ENCODE measurements at regions not wholly inside any gene's neighbourhood (a gene's known extent, or its start where the extent isn't known, plus 50 kb on each side); places are given as distances from the start of the nearest gene placed in this dataset.

- H3K27me3 ChIP-seq (ENCODE audit: control insufficient read depth in 2 of 2, insufficient read depth in 2 of 2, low read length in 2 of 2): no peaks in the 10 kb centered on the region
- H3K36me3 Mint-ChIP-seq: no peaks in the 10 kb centered on the region
- no peaks in the 10 kb centered on the region for H3K4me1 ChIP-seq (ENCODE audit: control insufficient read depth in 1 of 2, insufficient read depth in 2 of 2, low read length in 2 of 2)
- H3K4me2 ChIP-seq (replicated peaks; ENCODE audit: extremely low read depth, low read length, poor library complexity, severe bottlenecking): no peak overlapping the region
- no peak overlapping the region for H2AFZ ChIP-seq (ENCODE audit: insufficient read depth, low read depth, low read length, poor library complexity, severe bottlenecking)
- H3K4me3 ChIP-seq (replicated peaks in 1 of 3; ENCODE audit: low read depth in 2 of 3, low read length in 3 of 3): no peak overlapping the region
- H3K79me2 ChIP-seq (ENCODE audit: insufficient read depth, low read length): no peaks in the 10 kb centered on the region
- no peaks in the 10 kb centered on the region for H3K36me3 ChIP-seq (replicated peaks in 1 of 2; ENCODE audit: control insufficient read depth in 1 of 2, insufficient read depth in 2 of 2, low read length in 2 of 2)
- H4K20me1 ChIP-seq (ENCODE audit: insufficient read depth, low read length): no peaks in the 10 kb centered on the region
- DNase-seq: no peak
- H3K27ac ChIP-seq (ENCODE audit: low read depth in 1 of 2, low read length in 2 of 2): no peak overlapping the region
- no peaks in the 10 kb centered on the region for H3K4me1 Mint-ChIP-seq
- H3K27ac Mint-ChIP-seq: no peak overlapping the region
- no peak for TF ChIP-seq CTCF (IDR thresholded peaks at IDR 0.05)
- WGBS (ENCODE audit: insufficient coverage): no CpG with 5 or more reads among the region's 3 CpGs
- no peak overlapping the region for H3K9ac ChIP-seq (ENCODE audit: insufficient read depth, low read length, poor library complexity, severe bottlenecking)
- H3K4me3 Mint-ChIP-seq: no peak overlapping the region
- intact Hi-C loops (cut with micrococcal nuclease): no loop called here
- peaks cover 0 to 2% (median 0%) of the 10 kb centered on the region in 7 donors for H3K9me3 Mint-ChIP-seq
- H3K9me3 ChIP-seq (replicated peaks in 1 of 2; ENCODE audit: control insufficient read depth in 1 of 2, insufficient read depth in 1 of 2, low read length in 2 of 2): no peaks in the 10 kb centered on the region
- no peaks in the 10 kb centered on the region for H3K27me3 Mint-ChIP-seq (ENCODE audit: low read depth in 3 of 3)
Measured at GRCh38 chr6:95071464-95071863, 505.9 kb upstream of the MANEA start.

- H3K79me2 ChIP-seq (ENCODE audit: insufficient read depth, low read length): no peaks in the 10 kb centered on the region
- no peaks in the 10 kb centered on the region for H4K20me1 ChIP-seq (ENCODE audit: insufficient read depth, low read length)
- no peak for TF ChIP-seq CTCF (IDR thresholded peaks at IDR 0.05)
- Mint-ChIP-seq H3K36me3 (no peaks in the 10 kb centered on the region), H3K4me3 (no peak overlapping the region), H3K9me3 (no peaks in the 10 kb centered on the region), H3K27ac (no peak overlapping the region), H3K4me1 (no peaks in the 10 kb centered on the region), H3K27me3 (ENCODE audit: low read depth in 3 of 3) (no peaks in the 10 kb centered on the region)
- intact Hi-C loops (cut with micrococcal nuclease): no loop called here
- no peak overlapping the region for H3K4me2 ChIP-seq (replicated peaks; ENCODE audit: extremely low read depth, low read length, poor library complexity, severe bottlenecking)
- H3K9me3 ChIP-seq (replicated peaks in 1 of 2; ENCODE audit: control insufficient read depth in 1 of 2, insufficient read depth in 1 of 2, low read length in 2 of 2): no peaks in the 10 kb centered on the region
- no peak overlapping the region for H3K27ac ChIP-seq (ENCODE audit: low read depth in 1 of 2, low read length in 2 of 2)
- H3K36me3 ChIP-seq (replicated peaks in 1 of 2; ENCODE audit: control insufficient read depth in 1 of 2, insufficient read depth in 2 of 2, low read length in 2 of 2): no peaks in the 10 kb centered on the region
- no peaks in the 10 kb centered on the region for H3K4me1 ChIP-seq (ENCODE audit: control insufficient read depth in 1 of 2, insufficient read depth in 2 of 2, low read length in 2 of 2)
- no peak overlapping the region for H3K9ac ChIP-seq (ENCODE audit: insufficient read depth, low read length, poor library complexity, severe bottlenecking)
- no peaks in the 10 kb centered on the region for H3K27me3 ChIP-seq (ENCODE audit: control insufficient read depth in 2 of 2, insufficient read depth in 2 of 2, low read length in 2 of 2)
- DNase-seq: no peak
- no peak overlapping the region for H2AFZ ChIP-seq (ENCODE audit: insufficient read depth, low read depth, low read length, poor library complexity, severe bottlenecking)
- H3K4me3 ChIP-seq (replicated peaks in 1 of 3; ENCODE audit: low read depth in 2 of 3, low read length in 3 of 3): no peak overlapping the region
- no CpG with 5 or more reads among the region's 1 CpG for WGBS (ENCODE audit: insufficient coverage)
Measured at GRCh38 chr6:95078457-95078856, 498.9 kb upstream of the MANEA start.

Measured in CD14-positive monocyte (primary cell).